H9 (cell line): ENCODE measurements at regions not wholly inside any gene's neighbourhood (a gene's known extent, or its start where the extent isn't known, plus 50 kb on each side); places are given as distances from the start of the nearest gene placed in this dataset.

ENCODE experiments used
- DNase-seq: peaks from one replicate; pipeline ENCODE4 v3.0.0-alpha.2; 2017
- H2AFZ ChIP-seq: one replicate; pipeline ENCODE4 v1.6.1; 2013; ENCODE audit warnings: mild to moderate bottlenecking, low read length, control low read depth, moderate library complexity
- H2AK5ac ChIP-seq: 2 replicates; pipeline ENCODE4 v1.6.1; 2013; ENCODE audit warnings: low read length, control low read depth, mixed read lengths; ENCODE audit not compliant: insufficient read length
- H2BK120ac ChIP-seq: one replicate; pipeline ENCODE4 v1.6.1; 2013; ENCODE audit warnings: low read depth, mild to moderate bottlenecking, low read length, control low read depth, inconsistent platforms; ENCODE audit not compliant: poor library complexity, severe bottlenecking
- H2BK12ac ChIP-seq: 2 replicates; pipeline ENCODE4 v1.6.1; 2013; ENCODE audit warnings: low read length, control low read depth, mixed read lengths, low read depth; ENCODE audit not compliant: insufficient read length
- H2BK15ac ChIP-seq: 2 replicates; pipeline ENCODE4 v1.6.1; 2013; ENCODE audit warnings: low read depth, low read length, control low read depth
- H2BK20ac ChIP-seq: one replicate; pipeline ENCODE4 v1.6.1; 2013; ENCODE audit warnings: low read depth, mild to moderate bottlenecking, low read length, control low read depth, inconsistent platforms; ENCODE audit not compliant: poor library complexity, severe bottlenecking
- H2BK5ac ChIP-seq: 2 replicates; pipeline ENCODE4 v1.6.1; 2013; ENCODE audit warnings: low read length, control low read depth, mixed read lengths; ENCODE audit not compliant: insufficient read length
- H3K14ac ChIP-seq: 2 replicates; pipeline ENCODE4 v1.6.1; 2013; ENCODE audit warnings: low read length, control low read depth; ENCODE audit not compliant: insufficient read depth
- H3K18ac ChIP-seq: 2 replicates; pipeline ENCODE4 v1.6.1; 2013; ENCODE audit warnings: low read depth, mild to moderate bottlenecking, mixed read lengths, low read length, control low read depth; ENCODE audit not compliant: insufficient read length
- H3K23ac ChIP-seq: 2 replicates; pipeline ENCODE4 v1.6.1; 2013; ENCODE audit warnings: low read length, control low read depth, mixed read lengths, low read depth; ENCODE audit not compliant: insufficient read length
- H3K23me2 ChIP-seq: 2 replicates; pipeline ENCODE4 v1.6.1; 2013; ENCODE audit warnings: low read depth, mild to moderate bottlenecking, mixed read lengths, low read length, control low read depth; ENCODE audit not compliant: insufficient read length, poor library complexity, severe bottlenecking
- H3K27ac ChIP-seq: 2 replicates; pipeline ENCODE4 v1.5.1; 2013; ENCODE audit warnings: low read length, control low read depth, mixed read lengths, low read depth; ENCODE audit not compliant: insufficient read length
- H3K27me3 ChIP-seq: 2 replicates; pipeline ENCODE4 v1.6.1; 2013; ENCODE audit warnings: low read length, control low read depth, inconsistent platforms; ENCODE audit not compliant: insufficient read depth
- H3K4ac ChIP-seq: 2 replicates; pipeline ENCODE4 v1.6.1; 2013; ENCODE audit warnings: low read depth, mild to moderate bottlenecking, control low read depth, inconsistent platforms, low read length, moderate library complexity
- H3K4me1 ChIP-seq: 2 replicates; pipeline ENCODE4 v1.6.1; 2013; ENCODE audit warnings: low read length, control low read depth, inconsistent platforms; ENCODE audit not compliant: insufficient read depth
- H3K4me2 ChIP-seq: 2 replicates; pipeline ENCODE4 v1.6.1; 2013; ENCODE audit warnings: low read length, control low read depth, mixed read lengths; ENCODE audit not compliant: insufficient read length, insufficient read depth
- H3K56ac ChIP-seq: 2 replicates; pipeline ENCODE4 v1.6.1; 2013; ENCODE audit warnings: low read depth, mild to moderate bottlenecking, mixed read lengths, low read length, control low read depth; ENCODE audit not compliant: insufficient read length
- H3K79me1 ChIP-seq: 2 replicates; pipeline ENCODE4 v1.6.1; 2013; ENCODE audit warnings: low read depth, mild to moderate bottlenecking, moderate library complexity, low read length, control low read depth, inconsistent platforms; ENCODE audit not compliant: insufficient read depth, poor library complexity, severe bottlenecking
- H3K79me2 ChIP-seq: 2 replicates; pipeline ENCODE4 v1.6.1; 2013; ENCODE audit warnings: low read length, control low read depth, inconsistent platforms; ENCODE audit not compliant: insufficient read depth
- H3K9ac ChIP-seq: 2 replicates; pipeline ENCODE4 v1.6.1; 2013; ENCODE audit warnings: low read length, control low read depth, mixed read lengths; ENCODE audit not compliant: insufficient read length; ENCODE audit errors: extremely low read depth
- H3K9me3 ChIP-seq: one replicate; pipeline ENCODE4 v1.6.1; 2013; ENCODE audit warnings: low read depth, low read length, inconsistent platforms; ENCODE audit not compliant: control insufficient read depth
- H3T11ph ChIP-seq: one replicate; pipeline ENCODE4 v1.6.1; 2013; ENCODE audit warnings: mild to moderate bottlenecking, low read length, control low read depth, inconsistent platforms
- H4K20me1 ChIP-seq: one replicate; pipeline ENCODE4 v1.6.1; 2013; ENCODE audit not compliant: control insufficient read depth, insufficient read length, insufficient read depth
- H4K5ac ChIP-seq: 2 replicates; pipeline ENCODE4 v1.6.1; 2013; ENCODE audit warnings: low read depth, mild to moderate bottlenecking, mixed read lengths, low read length, control low read depth; ENCODE audit not compliant: insufficient read length
- H4K8ac ChIP-seq: replicated peaks from 2 replicates; pipeline ENCODE4 v1.6.1; 2013; ENCODE audit warnings: low read length, control low read depth, mixed read lengths, low read depth; ENCODE audit not compliant: insufficient read length
- H4K91ac ChIP-seq: 2 replicates; pipeline ENCODE4 v1.6.1; 2013; ENCODE audit warnings: low read depth, mild to moderate bottlenecking, moderate library complexity, mixed read lengths, low read length, control low read depth; ENCODE audit not compliant: insufficient read length
- H3K27ac Mint-ChIP-seq, 3 experiments: 2 replicates in 2 of 3; 3 replicates in 1 of 3; pipeline ENCODE4 v1.8.0; 2020 to 2021; ENCODE audit warnings: mixed read lengths in 3 of 3, mild to moderate bottlenecking in 1 of 3, moderate library complexity in 1 of 3
- H3K27me3 Mint-ChIP-seq: 2 replicates; pipeline ENCODE4 v1.8.0; 2021; ENCODE audit warnings: low read depth, mild to moderate bottlenecking, moderate library complexity, mixed read lengths
- H3K36me3 Mint-ChIP-seq, 3 experiments: 2 replicates in 2 of 3; 3 replicates in 1 of 3; pipeline ENCODE4 v1.8.0; 2020 to 2021; ENCODE audit warnings: low read depth in 3 of 3, mixed read lengths in 3 of 3; ENCODE audit not compliant: insufficient read depth in 1 of 3
- H3K4me1 Mint-ChIP-seq, 2 experiments: 2 replicates each; pipeline ENCODE4 v1.8.0; 2020; ENCODE audit warnings: mixed read lengths in 2 of 2
- H3K4me3 Mint-ChIP-seq, 2 experiments: 2 replicates in 1 of 2; 3 replicates in 1 of 2; pipeline ENCODE4 v1.8.0; 2020 to 2021; ENCODE audit warnings: mild to moderate bottlenecking in 2 of 2, mixed read lengths in 2 of 2, moderate library complexity in 1 of 2
- H3K9me3 Mint-ChIP-seq, 2 experiments: 2 replicates in 1 of 2; 3 replicates in 1 of 2; pipeline ENCODE4 v1.8.0; 2020; ENCODE audit warnings: mild to moderate bottlenecking in 2 of 2, mixed read lengths in 2 of 2, moderate library complexity in 1 of 2
- WGBS: extraction: QIAGEN DNeasy Blood & Tissue Kit; methylation state at CpG from one replicate; pipeline ENCODE4 v1.1.7; 2013; ENCODE audit warnings: missing lambda C conversion rate, low lambda C conversion rate, mixed read lengths; ENCODE audit not compliant: insufficient read length; ENCODE audit errors: extremely low coverage; 5-methylcytosine and 5-hydroxymethylcytosine counted together
- TF ChIP-seq, protein P1 (sequence below): fragments of 200-600 bp; sonication (generic); conservative IDR thresholded peaks from 3 replicates; pipeline ENCODE4 v1.8.0; 2021; ENCODE audit warnings: antibody characterized with exemption, mild to moderate bottlenecking

DNA sequence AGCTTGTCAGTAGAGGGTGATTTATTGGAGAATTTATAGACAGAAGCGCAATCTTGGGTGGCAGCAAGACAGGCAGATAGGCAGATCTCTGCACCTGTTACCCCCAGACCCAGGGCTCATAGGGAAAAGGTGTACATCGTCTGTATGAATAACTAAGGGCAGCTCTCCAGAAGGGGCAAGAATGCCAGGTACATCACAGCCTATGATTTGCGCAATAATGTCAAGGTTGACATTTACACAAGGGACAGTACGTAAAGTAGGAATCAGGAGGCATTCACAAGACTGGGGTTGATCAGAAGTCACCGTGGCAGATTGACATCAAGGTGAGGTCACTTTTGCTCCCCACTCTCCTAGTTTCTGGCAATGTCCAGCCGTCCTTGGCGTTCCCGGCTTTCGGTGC, 524.1 kb downstream of the TRIML1 start:
- no peak overlapping the region for H3K56ac ChIP-seq
- no peaks in the 10 kb centered on the region for H3K4me1 ChIP-seq
- no CpG with 5 or more reads among the region's 9 CpGs for WGBS
- no peak overlapping the region for H3K4me3 Mint-ChIP-seq
- H3K27ac Mint-ChIP-seq: no peak overlapping the region
- H4K8ac ChIP-seq: no peak overlapping the region
- H3K36me3 Mint-ChIP-seq: no peaks in the 10 kb centered on the region
- H3K27me3 ChIP-seq: no peaks in the 10 kb centered on the region
- H4K20me1 ChIP-seq: no peaks in the 10 kb centered on the region
- H2BK20ac ChIP-seq: no peak overlapping the region
- TF ChIP-seq, protein P1, sequence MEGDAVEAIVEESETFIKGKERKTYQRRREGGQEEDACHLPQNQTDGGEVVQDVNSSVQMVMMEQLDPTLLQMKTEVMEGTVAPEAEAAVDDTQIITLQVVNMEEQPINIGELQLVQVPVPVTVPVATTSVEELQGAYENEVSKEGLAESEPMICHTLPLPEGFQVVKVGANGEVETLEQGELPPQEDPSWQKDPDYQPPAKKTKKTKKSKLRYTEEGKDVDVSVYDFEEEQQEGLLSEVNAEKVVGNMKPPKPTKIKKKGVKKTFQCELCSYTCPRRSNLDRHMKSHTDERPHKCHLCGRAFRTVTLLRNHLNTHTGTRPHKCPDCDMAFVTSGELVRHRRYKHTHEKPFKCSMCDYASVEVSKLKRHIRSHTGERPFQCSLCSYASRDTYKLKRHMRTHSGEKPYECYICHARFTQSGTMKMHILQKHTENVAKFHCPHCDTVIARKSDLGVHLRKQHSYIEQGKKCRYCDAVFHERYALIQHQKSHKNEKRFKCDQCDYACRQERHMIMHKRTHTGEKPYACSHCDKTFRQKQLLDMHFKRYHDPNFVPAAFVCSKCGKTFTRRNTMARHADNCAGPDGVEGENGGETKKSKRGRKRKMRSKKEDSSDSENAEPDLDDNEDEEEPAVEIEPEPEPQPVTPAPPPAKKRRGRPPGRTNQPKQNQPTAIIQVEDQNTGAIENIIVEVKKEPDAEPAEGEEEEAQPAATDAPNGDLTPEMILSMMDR: no peak
- H3K9me3 ChIP-seq: no peaks in the 10 kb centered on the region
- no peak overlapping the region for H3K23ac ChIP-seq
- H3K18ac ChIP-seq: no peak overlapping the region
- no peak overlapping the region for H3K27ac ChIP-seq
- H3K9me3 Mint-ChIP-seq: no peaks in the 10 kb centered on the region
- DNase-seq: no peak
- no peaks in the 10 kb centered on the region for H3K23me2 ChIP-seq
- no peak overlapping the region for H2AFZ ChIP-seq
- H3T11ph ChIP-seq: no peak overlapping the region
- no peaks in the 10 kb centered on the region for H3K79me1 ChIP-seq
- H3K14ac ChIP-seq: no peak overlapping the region
- peaks cover 3 to 8% of the 10 kb centered on the region in 2 experiments; a peak in 3 of 4 replicates for H3K4me1 Mint-ChIP-seq
- H3K4ac ChIP-seq: no peak overlapping the region
- H2AK5ac ChIP-seq: no peak overlapping the region
- H4K91ac ChIP-seq: no peak overlapping the region
- no peak overlapping the region for H2BK15ac ChIP-seq
- H2BK120ac ChIP-seq: no peak overlapping the region
- H4K5ac ChIP-seq: no peak overlapping the region
- no peak overlapping the region for H2BK5ac ChIP-seq
- no peaks in the 10 kb centered on the region for H3K27me3 Mint-ChIP-seq
- H3K9ac ChIP-seq: no peak overlapping the region
- no peak overlapping the region for H2BK12ac ChIP-seq
- no peak overlapping the region for H3K4me2 ChIP-seq
- no peaks in the 10 kb centered on the region for H3K79me2 ChIP-seq
